ENCODE measurements at regions not wholly inside any gene's neighbourhood (a gene's known extent, or its start where the extent isn't known, plus 50 kb on each side); places are given as distances from the start of the nearest gene placed in this dataset.

GRCh38 chr5:152704286-152704685, 299.2 kb upstream of the NMUR2 start:
- Mint-ChIP-seq H3K36me3 (ENCODE audit: unreplicated experiment) (no peaks in the 10 kb centered on the region), H3K27me3 (ENCODE audit: unreplicated experiment) (no peaks in the 10 kb centered on the region), H3K9me3 (ENCODE audit: unreplicated experiment) (peaks cover 10% of the 10 kb centered on the region), H3K4me1 (ENCODE audit: unreplicated experiment) (no peaks in the 10 kb centered on the region), H3K4me3 (ENCODE audit: unreplicated experiment) (no peak overlapping the region), H3K27ac (ENCODE audit: unreplicated experiment) (no peak overlapping the region)
- DNase-seq (ENCODE audit: extremely low spot score, unreplicated experiment), result no peak
- TF ChIP-seq CTCF (IDR thresholded peaks at IDR 0.05), result no peak

GRCh38 chr5:152711801-152712388, 306.8 kb upstream of the NMUR2 start:
- no peak for TF ChIP-seq CTCF (IDR thresholded peaks at IDR 0.05)
- Mint-ChIP-seq H3K27ac (ENCODE audit: unreplicated experiment) (no peak overlapping the region), H3K9me3 (ENCODE audit: unreplicated experiment) (no peaks in the 10 kb centered on the region), H3K36me3 (ENCODE audit: unreplicated experiment) (no peaks in the 10 kb centered on the region), H3K27me3 (ENCODE audit: unreplicated experiment) (no peaks in the 10 kb centered on the region), H3K4me3 (ENCODE audit: unreplicated experiment) (no peak overlapping the region), H3K4me1 (ENCODE audit: unreplicated experiment) (no peaks in the 10 kb centered on the region)
- DNase-seq (ENCODE audit: extremely low spot score, unreplicated experiment), result no peak

- no peak overlapping the region for H3K4me3 Mint-ChIP-seq (ENCODE audit: unreplicated experiment)
- peaks cover 12% of the 10 kb centered on the region for H3K9me3 Mint-ChIP-seq (ENCODE audit: unreplicated experiment)
- H3K27me3 Mint-ChIP-seq (ENCODE audit: unreplicated experiment), result no peaks in the 10 kb centered on the region
- no peak for TF ChIP-seq CTCF (IDR thresholded peaks at IDR 0.05)
- no peak for DNase-seq (ENCODE audit: extremely low spot score, unreplicated experiment)
- no peak overlapping the region for H3K27ac Mint-ChIP-seq (ENCODE audit: unreplicated experiment)
- H3K4me1 Mint-ChIP-seq (ENCODE audit: unreplicated experiment), result no peaks in the 10 kb centered on the region
- no peaks in the 10 kb centered on the region for H3K36me3 Mint-ChIP-seq (ENCODE audit: unreplicated experiment)
Measured at GRCh38 chr5:152717393-152717792, 312.3 kb upstream of the NMUR2 start.

- TF ChIP-seq CTCF (IDR thresholded peaks at IDR 0.05), result no peak
- no peak overlapping the region for H3K4me3 Mint-ChIP-seq (ENCODE audit: unreplicated experiment)
- no peaks in the 10 kb centered on the region for H3K27me3 Mint-ChIP-seq (ENCODE audit: unreplicated experiment)
- H3K4me1 Mint-ChIP-seq (ENCODE audit: unreplicated experiment), result no peaks in the 10 kb centered on the region
- DNase-seq (ENCODE audit: extremely low spot score, unreplicated experiment), result no peak
- no peaks in the 10 kb centered on the region for H3K36me3 Mint-ChIP-seq (ENCODE audit: unreplicated experiment)
- H3K27ac Mint-ChIP-seq (ENCODE audit: unreplicated experiment), result no peak overlapping the region
- peaks cover 28% of the 10 kb centered on the region for H3K9me3 Mint-ChIP-seq (ENCODE audit: unreplicated experiment)
Measured at GRCh38 chr5:152723482-152723881, 318.4 kb upstream of the NMUR2 start.

GRCh38 chr5:152730176-152730575, 325.1 kb upstream of the NMUR2 start:
- Mint-ChIP-seq H3K4me3 (ENCODE audit: unreplicated experiment) (no peak overlapping the region), H3K4me1 (ENCODE audit: unreplicated experiment) (no peaks in the 10 kb centered on the region), H3K27ac (ENCODE audit: unreplicated experiment) (no peak overlapping the region), H3K27me3 (ENCODE audit: unreplicated experiment) (peaks cover 2% of the 10 kb centered on the region), H3K36me3 (ENCODE audit: unreplicated experiment) (no peaks in the 10 kb centered on the region), H3K9me3 (ENCODE audit: unreplicated experiment) (no peaks in the 10 kb centered on the region)
- DNase-seq (ENCODE audit: extremely low spot score, unreplicated experiment), result no peak
- TF ChIP-seq CTCF (IDR thresholded peaks at IDR 0.05), result no peak

Measured in osteocyte (in vitro differentiated cells).